ENCODE measurements at regions not wholly inside any gene's neighbourhood (a gene's known extent, or its start where the extent isn't known, plus 50 kb on each side); places are given as distances from the start of the nearest gene placed in this dataset.

DNA sequence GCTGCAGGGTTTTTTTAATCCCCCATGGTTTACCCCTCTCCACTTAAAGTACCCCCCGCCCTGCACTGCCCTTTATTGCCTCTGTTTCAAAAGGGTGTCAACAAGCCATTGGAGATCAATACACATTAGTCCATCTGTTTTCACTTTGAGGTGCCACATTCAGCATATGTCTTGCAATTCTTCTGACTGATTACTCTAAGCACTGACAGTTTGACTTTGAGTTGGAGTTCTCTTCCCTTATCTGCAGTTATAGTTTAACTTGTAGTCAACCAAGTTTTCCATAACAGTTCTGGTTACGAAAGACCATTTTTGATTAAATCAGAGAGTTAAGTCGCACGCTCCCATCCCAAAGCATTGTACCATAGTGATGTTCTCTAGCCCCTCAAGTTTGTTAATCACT is 260.8 kb upstream of the TBX3 start:
- DNase-seq, result no peak

DNA sequence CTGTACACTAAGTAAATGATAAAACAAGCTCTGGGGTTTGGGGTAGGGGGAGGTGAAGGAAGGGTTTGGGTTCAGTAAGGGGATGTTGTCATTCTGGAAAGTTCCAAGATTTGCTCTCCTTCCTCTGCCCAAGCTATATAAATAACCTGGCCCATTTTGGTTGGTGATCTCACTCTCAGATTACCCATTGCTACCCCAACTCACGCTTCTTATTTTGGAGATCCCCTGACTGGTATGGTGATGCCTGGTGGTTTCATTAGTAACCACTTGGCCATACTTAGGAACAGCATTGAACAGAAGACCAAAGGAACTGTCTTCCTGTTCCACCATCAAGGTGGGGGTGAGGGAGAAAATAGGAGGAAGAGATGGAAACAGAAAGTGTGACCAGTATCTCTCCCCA is 259.6 kb upstream of the TBX3 start:
- DNase-seq, result no peak

DNA sequence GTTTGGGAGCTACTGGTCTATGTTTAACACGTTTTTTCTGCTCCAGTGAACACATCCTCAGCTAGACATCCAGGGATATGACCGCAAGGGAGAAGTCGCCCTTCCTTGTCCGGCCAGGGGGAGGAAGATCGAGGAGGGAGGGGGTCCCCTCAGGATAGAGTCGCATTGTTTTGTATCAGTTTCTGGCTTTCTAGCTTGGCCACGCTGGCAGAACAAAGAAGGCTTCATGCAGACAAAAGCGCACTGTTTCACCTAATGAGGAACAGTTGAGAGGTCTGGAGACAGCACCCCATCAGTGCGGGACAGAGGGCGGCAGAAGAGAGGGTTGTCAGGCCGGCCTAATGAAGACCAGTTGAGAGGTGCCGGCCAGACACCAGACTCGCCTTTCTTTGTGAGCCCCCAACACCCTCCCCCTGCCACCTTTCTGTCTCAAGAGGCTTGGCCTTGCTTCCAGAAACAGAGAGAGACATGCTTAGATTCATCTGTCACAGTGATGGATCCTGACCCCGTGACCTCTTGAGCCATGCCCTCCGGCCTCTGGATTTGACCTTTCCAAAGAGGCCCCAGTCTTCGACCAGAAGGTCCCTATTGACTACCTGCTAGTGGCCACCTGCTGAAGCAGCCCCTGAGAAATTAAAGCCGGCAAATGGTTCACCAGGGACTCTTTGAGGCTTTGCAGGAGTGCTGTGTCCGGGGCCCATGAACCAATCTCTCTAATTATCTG is 254.7 kb upstream of the TBX3 start:
- DNase-seq, result no peak

DNA sequence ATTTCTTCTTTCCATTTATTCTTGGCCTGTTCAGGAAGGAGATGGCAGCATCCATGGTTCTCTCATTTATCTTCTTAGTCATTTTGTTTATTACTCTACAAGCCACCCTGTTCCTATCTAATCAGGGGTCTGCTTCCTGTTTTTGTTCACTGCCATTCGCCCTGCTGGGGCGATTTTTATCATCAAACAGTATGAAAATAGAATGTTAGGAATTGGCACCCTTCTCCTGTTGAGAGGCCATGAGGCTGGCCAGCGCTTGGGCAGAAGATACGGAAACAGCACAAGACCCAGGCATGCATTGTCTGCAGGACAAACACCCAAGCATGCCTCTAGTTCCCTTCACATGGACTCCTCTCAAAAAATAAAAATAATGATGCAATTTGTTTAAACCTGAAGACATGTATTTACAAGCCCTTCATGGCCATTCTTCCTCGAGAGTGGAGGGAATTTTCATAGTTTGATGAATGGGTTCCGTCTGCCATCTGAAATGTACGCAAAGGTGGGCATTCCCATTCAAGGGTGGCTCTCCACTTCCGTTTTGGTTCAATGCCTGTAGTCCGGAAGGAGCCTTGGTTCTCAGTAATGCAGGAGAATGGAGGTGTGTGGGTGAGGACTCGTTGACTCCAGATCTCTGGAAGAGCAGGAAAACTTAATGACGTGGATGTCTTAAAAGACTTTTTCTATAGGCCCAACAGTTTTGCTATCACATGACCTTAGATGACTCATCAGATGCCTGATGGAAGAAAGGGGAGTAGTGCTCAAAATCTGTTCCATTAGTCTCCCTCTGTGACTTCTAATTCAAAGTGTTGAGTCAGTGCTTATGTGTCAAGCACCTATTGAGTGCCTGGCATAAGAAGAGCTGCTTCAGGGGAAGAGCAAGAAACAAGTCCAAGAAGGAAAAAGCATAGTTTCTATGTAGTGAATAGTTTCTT is 252.4 kb upstream of the TBX3 start:
- no peak for DNase-seq

DNA sequence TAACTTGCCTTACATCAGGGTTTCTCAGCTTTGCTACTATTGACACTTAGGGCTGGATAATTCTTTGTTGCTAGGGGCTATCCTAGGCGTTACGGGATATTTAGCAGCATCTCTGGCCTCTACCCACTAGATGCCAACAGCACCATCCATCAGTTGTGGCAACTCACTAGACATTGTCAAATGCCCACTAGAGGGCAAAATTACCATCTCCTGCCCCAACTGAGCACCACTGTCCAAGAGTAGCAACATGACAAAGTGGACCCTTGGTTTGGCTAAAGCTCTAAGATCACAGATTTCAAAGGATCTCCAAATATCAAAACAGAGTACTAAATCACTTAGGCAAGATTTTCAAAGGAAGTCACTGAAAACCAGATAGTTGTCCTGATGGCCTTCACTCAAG is 251.7 kb upstream of the TBX3 start:
- DNase-seq, result no peak

DNA sequence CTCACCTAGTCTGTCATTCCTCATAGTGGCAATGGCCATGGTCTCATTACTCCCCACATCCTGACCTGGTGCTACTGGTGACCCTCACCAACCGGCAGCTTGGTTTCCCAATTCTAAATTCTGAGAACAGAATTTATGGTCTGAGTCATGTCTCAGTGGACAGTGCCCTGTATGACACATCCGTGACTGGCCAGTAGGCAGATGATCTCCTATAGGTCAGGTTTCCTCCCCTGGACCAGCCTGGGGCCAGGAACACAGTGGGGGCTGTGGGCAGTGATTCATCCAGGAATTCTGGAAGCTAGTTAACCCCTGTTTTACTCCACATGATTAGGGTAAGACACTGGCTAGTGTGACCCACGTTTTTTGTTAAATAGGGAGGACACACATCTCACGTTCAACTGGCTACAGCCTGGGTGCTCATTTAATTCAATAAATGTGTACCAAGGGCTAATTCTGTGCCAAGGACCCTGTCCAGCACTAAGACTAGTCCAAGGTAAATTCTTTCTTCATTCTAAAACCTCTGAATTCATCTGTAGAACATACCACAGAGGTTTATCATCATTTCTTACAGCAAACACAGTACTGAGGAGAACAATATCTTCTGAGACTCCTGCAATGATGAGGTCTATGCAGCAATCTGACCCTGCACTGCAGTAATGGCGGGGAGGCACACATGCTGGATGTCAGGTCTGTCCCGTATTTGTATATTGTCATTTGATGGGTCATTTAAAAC is 249.6 kb upstream of the TBX3 start:
- no peak for DNase-seq

DNA sequence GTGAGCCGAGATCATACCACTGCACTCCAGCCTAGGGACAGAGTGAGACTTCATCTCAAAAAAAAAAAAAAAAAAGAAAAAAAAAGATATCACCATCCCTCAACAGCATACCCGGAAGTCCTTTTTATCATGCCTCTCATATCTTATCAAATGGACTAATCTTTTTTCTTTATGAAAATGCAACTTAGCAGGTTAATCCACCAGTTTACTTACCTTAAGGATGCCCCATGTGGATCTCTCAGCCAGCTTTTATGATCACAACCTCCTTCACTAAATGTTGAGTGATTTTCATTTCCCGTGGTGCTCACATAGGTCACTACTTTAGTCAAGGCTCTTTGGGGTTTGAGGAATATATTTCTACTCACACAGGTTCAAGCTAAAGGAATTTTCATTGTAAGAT is 248.8 kb upstream of the TBX3 start:
- DNase-seq, result no peak

DNA sequence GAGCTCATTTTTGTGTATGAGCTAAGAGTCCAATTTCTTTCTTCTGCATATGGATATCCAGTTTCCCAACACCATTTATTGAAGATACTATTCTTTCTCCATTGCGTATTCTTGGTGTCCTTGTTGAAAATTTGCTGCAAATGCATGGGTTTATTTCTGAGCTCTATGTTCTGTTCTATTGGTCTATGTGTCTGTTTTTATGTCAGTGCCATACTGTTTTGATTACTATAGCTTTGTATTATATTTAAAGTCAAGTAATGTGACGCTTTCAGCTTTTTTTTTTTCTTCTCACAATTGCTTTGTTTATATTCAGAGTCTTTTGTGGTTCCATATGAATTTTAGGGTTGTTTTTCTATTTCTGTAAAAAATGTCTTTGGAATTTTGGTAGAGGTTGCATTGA is 247.1 kb upstream of the TBX3 start:
- no peak for DNase-seq

DNA sequence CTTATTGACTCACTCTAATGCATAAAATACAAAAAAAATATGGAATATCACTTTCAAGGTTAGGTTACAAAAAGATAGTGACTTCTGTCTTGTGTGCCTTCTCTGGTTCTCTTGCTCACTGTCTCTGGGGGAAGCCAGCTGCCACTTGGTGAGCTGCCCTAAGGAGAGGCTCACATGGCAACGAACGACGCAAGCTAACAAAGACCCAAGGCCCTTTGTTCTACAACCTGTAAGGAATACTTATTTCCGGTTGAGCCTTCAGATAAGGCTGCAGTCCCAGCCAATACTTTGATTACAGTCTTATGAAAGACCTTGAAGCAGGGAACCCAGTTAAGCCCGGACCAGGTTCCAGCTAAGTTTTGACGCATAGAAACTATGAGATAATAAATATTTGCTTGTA is 242.4 kb upstream of the TBX3 start:
- no peak for DNase-seq

DNA sequence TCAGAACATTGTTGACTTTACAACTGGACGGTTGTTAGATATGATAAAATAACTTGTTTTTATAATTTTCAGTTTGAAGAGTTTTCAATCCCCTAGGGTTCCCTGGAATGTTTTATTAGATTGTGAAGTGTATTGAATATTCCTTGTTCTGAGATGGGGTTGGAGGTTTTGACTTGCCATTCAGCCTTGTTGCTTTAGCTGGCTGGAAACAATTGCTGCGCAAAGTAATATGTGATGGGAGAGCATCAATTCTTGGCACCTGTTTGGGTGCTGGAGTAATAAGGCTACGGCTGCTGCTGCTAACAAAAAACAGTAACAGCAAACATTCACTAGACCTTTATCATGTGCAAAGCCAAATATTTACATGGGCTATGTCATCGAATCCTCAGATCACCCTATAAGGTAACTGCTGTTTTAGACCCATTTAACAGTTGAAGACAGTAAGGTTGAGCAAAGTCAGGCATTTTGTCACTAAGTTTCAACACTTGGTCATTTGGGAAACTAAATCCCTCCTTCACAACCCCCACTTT is 241.0 kb upstream of the TBX3 start:
- no peak for DNase-seq

DNA sequence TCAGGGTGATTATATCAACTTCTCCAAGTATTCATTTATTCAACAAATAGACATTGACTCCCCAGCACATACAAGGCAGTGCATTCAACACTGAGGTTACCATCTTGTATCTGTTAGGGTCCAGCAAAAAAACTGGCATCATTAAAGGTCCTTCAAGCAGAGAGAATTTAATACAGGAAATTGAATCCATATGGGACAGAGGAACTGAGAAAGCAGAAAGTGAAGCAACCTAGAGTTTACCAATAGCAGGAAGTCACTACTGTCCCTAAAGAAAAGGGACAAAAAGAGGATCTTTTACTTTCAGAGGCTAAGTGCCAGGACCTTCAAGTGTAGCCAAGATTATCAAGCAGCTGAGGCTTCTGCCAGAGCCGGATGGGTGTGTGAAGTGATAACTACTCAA is 237.8 kb upstream of the TBX3 start:
- no peak for DNase-seq

DNA sequence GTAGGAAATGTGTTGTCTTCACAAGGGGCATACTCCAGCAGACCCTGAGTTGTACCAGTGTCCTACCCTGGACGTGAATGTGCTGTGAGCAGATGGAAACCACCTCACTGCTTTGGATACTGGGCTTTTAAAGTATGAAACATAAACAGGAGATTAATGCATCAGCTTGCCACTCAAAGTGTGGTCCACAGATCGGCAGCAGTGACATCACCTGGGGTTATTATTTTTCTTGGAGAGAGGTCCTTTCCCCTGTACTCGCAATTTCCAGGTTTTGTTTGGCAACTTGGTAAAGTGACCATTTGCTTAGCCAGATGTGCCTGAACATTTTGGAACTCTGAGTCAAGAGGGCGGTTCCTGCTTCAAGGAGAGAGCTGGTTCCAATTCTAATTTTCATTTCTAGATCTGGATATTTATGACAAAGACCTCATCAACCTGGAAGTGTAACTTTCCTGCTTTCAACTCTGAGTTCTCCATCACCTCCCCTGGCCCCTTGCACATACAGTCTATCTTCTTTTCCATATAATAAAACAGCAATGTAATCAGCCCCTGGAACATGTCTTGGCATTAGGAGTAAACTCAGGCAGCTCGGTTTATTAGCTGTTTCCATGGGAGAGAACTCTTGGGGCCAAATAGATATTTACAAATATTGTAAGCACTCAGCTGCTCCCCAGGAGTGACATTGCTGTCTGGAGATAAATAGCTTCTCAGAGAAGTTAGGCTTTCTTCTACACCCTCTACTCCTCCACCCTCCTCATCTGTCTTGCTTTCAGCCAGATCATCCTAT is 237.0 kb upstream of the TBX3 start:
- no peak for DNase-seq

DNA sequence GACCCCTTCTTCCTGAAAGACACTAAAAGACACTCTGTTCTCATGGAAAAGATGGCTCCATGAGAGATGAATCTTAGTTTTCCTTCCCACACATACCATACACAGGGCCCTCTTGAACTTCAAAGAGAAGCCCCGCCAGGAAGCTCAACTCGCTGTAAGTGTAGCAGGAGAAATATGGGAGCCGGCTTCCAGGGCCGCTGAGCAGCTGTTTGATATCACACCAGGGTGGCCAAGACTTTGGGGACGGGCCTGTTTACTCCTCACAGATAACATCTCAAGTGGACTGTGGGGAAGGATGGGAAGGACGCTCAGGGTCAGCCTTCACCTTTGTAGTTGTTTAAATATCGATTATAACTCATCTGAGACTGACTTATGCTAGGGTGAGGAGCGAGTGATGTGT is 235.5 kb upstream of the TBX3 start:
- no peak for DNase-seq

DNA sequence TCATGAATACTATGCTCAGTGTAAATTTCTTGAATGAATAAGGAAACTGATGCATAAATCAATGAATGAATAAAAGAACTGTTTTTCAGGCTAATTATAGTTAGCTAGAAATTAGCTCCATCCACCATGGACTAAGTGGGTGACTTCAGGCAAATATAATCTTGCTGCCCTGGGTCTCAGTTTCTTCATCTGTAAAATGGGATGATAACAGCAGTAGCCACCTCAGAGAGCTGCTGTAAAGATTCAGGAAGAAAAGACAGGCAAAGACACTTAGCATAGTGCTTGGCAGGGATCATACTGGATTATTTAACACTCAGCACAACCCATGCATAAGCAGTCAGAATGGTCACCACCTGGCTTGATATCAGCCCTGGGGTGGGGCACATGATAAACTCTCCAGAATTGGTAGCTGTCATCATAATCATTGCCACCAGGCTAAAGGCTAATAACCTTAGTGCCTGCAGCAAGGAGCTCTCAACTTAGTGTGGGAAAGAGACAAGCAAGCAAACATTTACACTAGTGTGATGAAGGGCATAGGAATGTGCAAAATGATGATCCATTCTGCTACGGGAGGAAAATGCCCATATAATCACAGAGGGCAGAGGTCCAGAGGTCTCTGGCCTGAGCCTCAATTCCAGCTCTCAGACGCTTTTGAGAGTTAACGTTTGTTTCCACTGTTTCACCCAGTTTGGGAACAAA is 234.7 kb upstream of the TBX3 start:
- no peak for DNase-seq

DNA sequence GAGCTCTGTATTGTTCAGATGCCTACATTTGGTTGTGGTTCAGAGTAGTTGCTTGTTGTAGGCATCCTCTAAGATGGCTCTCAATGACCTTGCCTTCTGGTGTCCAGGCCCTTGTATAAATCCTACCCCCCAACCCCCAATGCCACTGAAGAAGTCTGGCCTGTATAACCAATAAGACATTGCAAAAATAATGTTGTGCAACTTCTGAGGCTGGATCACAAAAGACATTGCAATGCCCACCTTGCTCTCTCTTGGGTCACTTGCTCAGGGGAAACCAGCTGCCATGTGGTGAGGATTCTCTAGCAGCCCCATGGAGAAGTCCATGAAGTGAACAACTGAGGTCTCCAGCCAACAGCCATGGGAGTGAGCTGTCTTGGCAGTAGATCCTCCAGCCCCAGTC is 234.0 kb upstream of the TBX3 start:
- no peak for DNase-seq

DNA sequence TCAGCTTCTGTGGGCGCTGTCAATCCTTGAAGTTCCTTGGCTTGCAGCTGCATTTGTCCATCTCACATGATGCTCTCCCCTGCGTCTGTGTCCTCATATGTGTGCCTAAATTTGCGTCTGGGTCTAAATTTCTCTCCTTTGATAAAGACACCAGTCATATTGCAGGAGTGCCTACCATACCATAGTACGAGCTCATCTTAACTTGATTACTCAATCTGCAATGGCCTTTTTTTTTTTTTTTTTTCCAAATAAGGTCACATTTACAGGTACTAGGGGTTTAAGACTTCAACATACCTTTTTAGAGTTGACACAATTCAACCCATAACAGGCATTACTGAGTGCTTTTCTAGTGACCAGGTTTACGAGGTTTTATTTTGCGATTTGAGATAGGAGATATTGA is 233.3 kb upstream of the TBX3 start:
- DNase-seq, result no peak

DNA sequence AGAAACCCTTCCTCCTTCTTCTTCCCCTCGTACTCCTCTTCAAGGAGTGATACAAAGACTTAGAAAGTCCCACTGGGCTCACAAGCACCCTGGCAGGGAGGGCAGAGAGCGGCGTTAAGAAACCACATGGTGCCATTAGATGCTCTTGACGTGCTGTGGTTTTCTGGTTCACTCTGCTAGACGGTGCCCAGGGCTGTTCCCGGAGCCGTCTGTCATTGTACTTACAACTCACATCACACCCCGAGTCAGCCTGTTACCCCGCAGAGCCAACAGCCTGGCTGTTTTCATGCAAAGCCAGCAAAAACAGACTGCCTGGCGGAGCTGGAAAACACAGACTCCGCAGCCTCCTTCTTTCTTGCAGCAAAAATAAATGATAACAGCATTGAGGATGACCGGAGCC is 232.6 kb upstream of the TBX3 start:
- no peak for DNase-seq

DNA sequence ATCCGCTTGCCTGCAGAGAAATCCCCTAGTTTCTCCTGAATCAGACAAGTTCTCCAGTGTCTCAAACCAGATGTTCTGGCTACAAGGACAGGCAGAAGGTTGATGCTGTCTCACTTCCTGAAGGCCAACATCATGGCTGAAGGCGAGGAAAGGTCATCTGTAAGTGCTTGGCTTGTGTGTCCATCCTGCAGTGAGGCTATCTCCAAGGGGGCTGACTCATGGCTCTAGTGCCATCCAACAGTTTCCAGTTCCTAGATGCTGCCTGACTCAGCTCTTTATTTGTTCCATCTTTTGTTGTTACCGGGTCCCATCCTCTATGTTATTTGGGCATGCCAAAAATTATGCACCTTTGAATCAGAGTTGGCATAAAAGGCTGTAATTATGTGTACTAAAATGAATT is 232.1 kb upstream of the TBX3 start:
- no peak for DNase-seq

DNA sequence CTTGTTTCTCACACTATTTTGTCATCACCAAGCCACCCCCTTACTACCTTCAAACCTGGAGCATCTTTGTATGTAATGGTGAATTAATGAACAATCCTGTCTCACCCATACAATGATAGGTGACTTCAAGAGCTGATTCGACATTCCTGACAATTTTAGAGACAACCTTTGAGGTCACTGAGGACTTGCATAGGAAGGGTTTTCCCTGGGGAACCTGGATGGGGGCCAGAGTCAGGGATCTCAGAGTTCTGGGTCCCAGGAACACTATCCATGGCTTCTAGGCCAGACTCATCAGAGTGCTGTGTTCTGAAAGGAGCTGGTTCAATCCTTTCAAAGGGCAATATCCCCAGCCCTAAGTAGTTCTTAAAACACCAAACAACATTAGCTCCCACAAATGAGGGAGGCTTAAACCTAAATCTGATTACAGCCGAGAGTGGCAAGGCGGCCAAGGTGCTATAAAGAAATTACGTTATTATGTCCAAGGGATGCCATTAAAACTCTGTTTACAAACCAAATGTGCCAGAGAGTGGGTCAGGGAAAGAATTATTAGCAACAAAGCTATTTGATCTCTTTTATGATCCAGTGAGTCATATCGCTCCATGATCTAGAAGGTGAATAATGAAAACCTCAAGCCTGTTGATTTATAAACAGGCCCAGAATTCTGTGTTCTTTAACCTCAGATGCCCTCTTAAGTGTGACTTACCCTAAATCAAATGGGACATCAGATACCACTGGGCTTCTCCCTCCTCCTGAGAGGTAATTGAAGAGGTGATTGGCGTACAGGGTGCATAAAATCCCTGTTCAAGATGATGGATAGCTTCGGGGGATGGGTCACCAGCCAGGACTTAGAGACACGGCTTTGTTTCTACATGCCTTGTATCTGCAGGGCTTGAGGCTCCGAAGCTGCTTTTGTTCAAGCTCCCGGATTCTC is 230.2 kb upstream of the TBX3 start:
- no peak for DNase-seq

DNA sequence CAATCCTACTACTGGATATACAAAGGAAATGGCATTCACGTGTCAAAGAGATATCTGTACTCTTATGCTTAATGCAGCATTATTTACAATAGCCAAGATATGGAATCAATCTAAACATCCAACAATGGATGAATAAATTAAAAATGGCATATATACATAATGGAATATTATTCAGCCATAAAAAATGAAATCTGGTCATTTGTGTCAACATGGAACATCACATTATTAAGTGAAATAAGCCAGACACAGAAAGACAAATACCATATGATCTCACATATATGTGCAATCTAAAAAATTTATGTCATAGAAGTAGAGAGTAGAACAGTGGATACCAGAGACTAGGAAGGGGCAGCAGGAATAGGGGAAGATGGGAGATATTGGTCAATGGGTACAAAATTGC is 228.8 kb upstream of the TBX3 start:
- DNase-seq, result no peak

DNA sequence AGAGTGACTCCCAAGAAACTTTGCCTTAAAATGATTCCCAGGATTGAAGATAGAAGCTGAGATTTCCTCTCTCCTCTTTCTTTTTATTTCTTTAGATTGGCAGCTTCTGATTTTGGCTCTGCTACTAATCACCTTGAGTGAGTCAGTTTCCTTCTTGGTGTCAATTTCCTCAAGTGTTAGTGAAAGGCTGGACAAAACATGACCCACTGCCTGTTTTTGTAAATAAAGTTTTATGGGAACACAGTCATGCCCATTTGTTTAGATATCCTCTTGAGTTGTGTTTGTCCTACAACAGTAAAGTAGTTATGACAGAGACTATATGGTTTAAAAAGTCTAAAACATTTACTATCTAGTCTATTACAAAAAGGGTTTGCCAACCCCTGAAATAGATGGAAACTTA is 227.2 kb upstream of the TBX3 start:
- no peak for DNase-seq

All from NCI-H2107 (cell line).